ENCODE measurements at regions not wholly inside any gene's neighbourhood (a gene's known extent, or its start where the extent isn't known, plus 50 kb on each side); places are given as distances from the start of the nearest gene placed in this dataset.

- H3K4me1 ChIP-seq, result peaks cover 0 to 76% (median 13%) of the 10 kb centered on the region in 4 donors
- no peaks in the 10 kb centered on the region for H3K27me3 ChIP-seq
- no peak for DNase-seq
- H3K36me3 ChIP-seq, result no peaks in the 10 kb centered on the region
- peak overlapping the region in 2 of 4 donors; percentile 56 to 90 for H3K27ac ChIP-seq
- H3K9me3 ChIP-seq, result no peaks in the 10 kb centered on the region
- H3K4me3 ChIP-seq, result no peak overlapping the region
- no peak for TF ChIP-seq CTCF (IDR thresholded peaks at IDR 0.05)
- no peak for TF ChIP-seq POLR2A (IDR thresholded peaks at IDR 0.05)
Observed at GRCh38 chr13:26966701-26967080, 204.9 kb downstream of the USP12 start.

GRCh38 chr13:26965952-26966700, 205.5 kb downstream of the USP12 start:
- DNase-seq, result no peak
- peak overlapping the region in 2 of 4 donors; percentile 26 to 90 for H3K27ac ChIP-seq
- H3K27me3 ChIP-seq, result no peaks in the 10 kb centered on the region

GRCh38 chr13:26964278-26965250, 204.0 kb upstream of the GPR12 start:
- peak overlapping the region in 3 of 4 donors; percentile 19 to 90 (median 42) for H3K27ac ChIP-seq
- DNase-seq, result peak in 2 of 3 donors; percentile 65 to 67
- TF ChIP-seq CTCF (IDR thresholded peaks at IDR 0.05) (no peak), POLR2A (IDR thresholded peaks at IDR 0.05) (peak; percentile 21 to 54)
- no peaks in the 10 kb centered on the region for H3K27me3 ChIP-seq
- peaks cover 0 to 79% (median 13%) of the 10 kb centered on the region in 4 donors for H3K4me1 ChIP-seq
- no peaks in the 10 kb centered on the region for H3K9me3 ChIP-seq
- no peak overlapping the region for H3K4me3 ChIP-seq
- no peaks in the 10 kb centered on the region for H3K36me3 ChIP-seq

More at GRCh38 chr13:26965952-26966700, 205.5 kb downstream of the USP12 start:
- Histone ChIP-seq H3K4me3 (no peak overlapping the region), H3K36me3 (no peaks in the 10 kb centered on the region), H3K4me1 (peaks cover 0 to 79% (median 14%) of the 10 kb centered on the region in 4 donors), H3K9me3 (no peaks in the 10 kb centered on the region)
- TF ChIP-seq CTCF (IDR thresholded peaks at IDR 0.05), result no peak
- no peak for TF ChIP-seq POLR2A (IDR thresholded peaks at IDR 0.05)

GRCh38 chr13:26962671-26963070, 202.1 kb upstream of the GPR12 start:
- TF ChIP-seq POLR2A (IDR thresholded peaks at IDR 0.05), result no peak
- H3K4me1 ChIP-seq, result peaks cover 0 to 77% (median 9%) of the 10 kb centered on the region in 4 donors
- no peak for DNase-seq

GRCh38 chr13:26961890-26962615, 201.5 kb upstream of the GPR12 start:
- TF ChIP-seq CTCF (IDR thresholded peaks at IDR 0.05) (peak in 1 of 6 experiments; percentile 20), POLR2A (IDR thresholded peaks at IDR 0.05) (no peak)
- no peaks in the 10 kb centered on the region for H3K27me3 ChIP-seq
- H3K4me1 ChIP-seq, result peaks cover 0 to 75% (median 7%) of the 10 kb centered on the region in 4 donors
- DNase-seq, result peak in 2 of 3 donors; percentile 85 to 89
- H3K27ac ChIP-seq, result peak overlapping the region in 3 of 4 donors; percentile 62 to 91 (median 81)
- H3K4me3 ChIP-seq, result no peak overlapping the region
- no peaks in the 10 kb centered on the region for H3K36me3 ChIP-seq
- H3K9me3 ChIP-seq, result no peaks in the 10 kb centered on the region

More at GRCh38 chr13:26962671-26963070, 202.1 kb upstream of the GPR12 start:
- H3K27ac ChIP-seq, result peak overlapping the region in 3 of 4 donors; percentile 62 to 91 (median 81)
- no peak overlapping the region for H3K4me3 ChIP-seq
- no peaks in the 10 kb centered on the region for H3K9me3 ChIP-seq
- no peaks in the 10 kb centered on the region for H3K27me3 ChIP-seq
- no peaks in the 10 kb centered on the region for H3K36me3 ChIP-seq

Measured in Peyer's patch (tissue), 4 donors.